ENCODE measurements at regions not wholly inside any gene's neighbourhood (a gene's known extent, or its start where the extent isn't known, plus 50 kb on each side); places are given as distances from the start of the nearest gene placed in this dataset.

GRCh38 chr1:114238053-114238452 is 84.4 kb upstream of the SYT6 start:
- TF ChIP-seq CTCF (tag by site-specific recombination; IDR thresholded peaks at IDR 0.05) (no peak), ZNF175 (tag by site-specific recombination; IDR thresholded peaks at IDR 0.05) (no peak), ZNF677 (tag by site-specific recombination; IDR thresholded peaks at IDR 0.05) (no peak), GLI2 (tag by site-specific recombination; IDR thresholded peaks at IDR 0.05; ENCODE audit: borderline replicate concordance, low read depth) (no peak), MYNN (tag by site-specific recombination; IDR thresholded peaks at IDR 0.05; ENCODE audit: borderline replicate concordance) (no peak), ZSCAN5A (tag by site-specific recombination; IDR thresholded peaks at IDR 0.05) (no peak), ZNF707 (tag by site-specific recombination; IDR thresholded peaks at IDR 0.05) (no peak), ZBTB26 (tag by site-specific recombination; optimal IDR thresholded peaks at IDR 0.05) (no peak), PRDM6 (tag by site-specific recombination; IDR thresholded peaks at IDR 0.05) (no peak), ZNF132 (tag by site-specific recombination; IDR thresholded peaks at IDR 0.05; ENCODE audit: borderline replicate concordance) (no peak), ZNF473 (tag by site-specific recombination; IDR thresholded peaks at IDR 0.05) (no peak), OVOL3 (tag by site-specific recombination; IDR thresholded peaks at IDR 0.05) (no peak)

Measured in HEK293 (cell line).